Fibroblast of mammary gland (primary cell): ENCODE measurements at regions not wholly inside any gene's neighbourhood (a gene's known extent, or its start where the extent isn't known, plus 50 kb on each side); places are given as distances from the start of the nearest gene placed in this dataset.

Experiments used
- DNase-seq: peaks from one replicate; pipeline ENCODE4 v3.0.0-alpha.2; 2010; ENCODE audit warnings: low read depth
- H3K4me3 ChIP-seq: 2 replicates; pipeline ENCODE4 v1.5.1; 2011; ENCODE audit warnings: low read depth, mild to moderate bottlenecking, low read length, moderate library complexity; ENCODE audit not compliant: control insufficient read depth
- CTCF ChIP-seq: conservative IDR thresholded peaks from 2 replicates; pipeline ENCODE4 v1.5.1; 2011; ENCODE audit warnings: low read depth, low read length, inconsistent platforms; ENCODE audit not compliant: control insufficient read depth, insufficient read depth

GRCh38 chr5:56698463-56699381, 116.6 kb upstream of the MAP3K1 start:
- no peak for TF ChIP-seq CTCF
- no peak for DNase-seq
- H3K4me3 ChIP-seq: no peak overlapping the region

- no peak overlapping the region for H3K4me3 ChIP-seq
- DNase-seq: peak; percentile 14
- TF ChIP-seq CTCF: no peak
These were observed 118.4 kb upstream of the MAP3K1 start for GRCh38 chr5:56696900-56697299.

- H3K4me3 ChIP-seq: no peak overlapping the region
- DNase-seq: no peak
- TF ChIP-seq CTCF: no peak
These were observed 122.1 kb upstream of the MAP3K1 start for GRCh38 chr5:56693220-56693579.

GRCh38 chr5:56692359-56693219, 122.8 kb upstream of the MAP3K1 start:
- TF ChIP-seq CTCF: no peak
- no peak overlapping the region for H3K4me3 ChIP-seq
- DNase-seq: no peak

- H3K4me3 ChIP-seq: no peak overlapping the region
- no peak for DNase-seq
- TF ChIP-seq CTCF: no peak
These were observed 126.9 kb upstream of the MAP3K1 start for GRCh38 chr5:56688402-56688801.

- DNase-seq: no peak
- H3K4me3 ChIP-seq: no peak overlapping the region
- no peak for TF ChIP-seq CTCF
These were observed 128.8 kb upstream of the MAP3K1 start for GRCh38 chr5:56686337-56687195.
